ENCODE measurements at regions not wholly inside any gene's neighbourhood (a gene's known extent, or its start where the extent isn't known, plus 50 kb on each side); places are given as distances from the start of the nearest gene placed in this dataset.
"Not testable (repeated sequence)": the region's sequence is repeated elsewhere in the genome, so short reads cannot be mapped to it uniquely, and the experiment has no call there.

DNA sequence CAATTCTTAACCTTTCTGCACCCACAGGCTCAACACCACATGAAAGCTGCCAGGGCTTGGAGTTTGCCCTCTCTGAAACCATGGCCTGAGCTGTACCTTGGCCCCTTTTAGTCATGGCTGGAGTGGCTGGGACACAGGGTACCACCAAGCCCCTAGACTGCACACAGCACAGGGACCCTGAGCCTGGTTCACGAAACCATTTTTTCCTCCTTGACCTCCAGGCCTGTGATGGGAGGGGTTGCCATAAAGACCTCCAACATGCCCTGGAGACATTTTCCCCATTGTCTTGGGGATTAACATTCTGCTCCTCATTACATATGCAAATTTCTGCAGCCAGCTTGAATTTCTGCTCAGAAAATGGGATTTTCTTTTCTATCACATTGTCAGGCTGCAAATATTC is 113.4 kb downstream of the XPNPEP1 start:
- not testable (repeated sequence) for H4K20me1 ChIP-seq (ENCODE audit: insufficient read depth, poor library complexity, severe bottlenecking); H3K9me2 ChIP-seq (replicated peaks; ENCODE audit: insufficient read depth); H3K4me2 ChIP-seq; DNase-seq (ENCODE audit: low spot score); H3K36me3 ChIP-seq (replicated peaks; ENCODE audit: insufficient read depth, low read depth); H3K79me2 ChIP-seq; H3K9me3 ChIP-seq (ENCODE audit: low read depth); H3K27ac ChIP-seq; H3K27me3 ChIP-seq; H3K4me1 ChIP-seq (ENCODE audit: insufficient read depth); H3K4me3 ChIP-seq; H2AFZ ChIP-seq
- 94% methylated on average over 1 of the region's 1 CpG for WGBS (ENCODE audit: low lambda C conversion rate, missing lambda C conversion rate)

GRCh38 chr10:109801191-109801590 is 122.1 kb downstream of the XPNPEP1 start:
- H3K9me2 ChIP-seq (replicated peaks; ENCODE audit: insufficient read depth); H3K27ac ChIP-seq; H3K27me3 ChIP-seq; H3K9me3 ChIP-seq (ENCODE audit: low read depth); H3K36me3 ChIP-seq (replicated peaks; ENCODE audit: insufficient read depth, low read depth); H3K79me2 ChIP-seq; H3K4me2 ChIP-seq; DNase-seq (ENCODE audit: low spot score); H3K4me1 ChIP-seq (ENCODE audit: insufficient read depth); H2AFZ ChIP-seq; H4K20me1 ChIP-seq (ENCODE audit: insufficient read depth, poor library complexity, severe bottlenecking); H3K4me3 ChIP-seq: not testable (repeated sequence)
- WGBS (ENCODE audit: low lambda C conversion rate, missing lambda C conversion rate) = 93% methylated on average over 14 of the region's 14 CpGs

DNA sequence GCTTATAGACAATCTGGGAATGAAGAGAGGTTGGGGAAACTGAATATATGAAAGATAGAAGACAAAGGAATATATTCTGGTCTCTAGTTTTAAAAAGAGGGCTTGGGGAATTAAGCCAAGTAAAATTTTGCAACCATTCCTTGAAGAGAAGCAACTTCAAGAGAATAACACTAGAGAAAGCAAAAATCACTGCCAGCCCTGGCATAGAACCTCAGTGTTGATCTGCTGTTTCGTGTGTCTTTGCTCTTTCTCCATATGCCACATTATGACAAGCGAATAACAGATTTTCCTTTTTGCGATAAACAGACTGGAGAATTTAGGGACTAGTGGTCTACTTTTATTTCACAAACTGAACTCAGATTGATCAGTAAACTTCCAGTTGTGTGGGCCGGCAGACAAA is 132.7 kb downstream of the XPNPEP1 start:
- Histone ChIP-seq H2AFZ (no peak overlapping the region), H4K20me1 (ENCODE audit: insufficient read depth, poor library complexity, severe bottlenecking) (no peaks in the 10 kb centered on the region), H3K79me2 (no peaks in the 10 kb centered on the region), H3K27me3 (no peaks in the 10 kb centered on the region), H3K27ac (no peak overlapping the region), H3K36me3 (replicated peaks; ENCODE audit: insufficient read depth, low read depth) (no peaks in the 10 kb centered on the region), H3K4me3 (no peak overlapping the region), H3K9me2 (replicated peaks; ENCODE audit: insufficient read depth) (no peaks in the 10 kb centered on the region), H3K4me1 (ENCODE audit: insufficient read depth) (no peaks in the 10 kb centered on the region), H3K4me2 (no peak overlapping the region), H3K9me3 (ENCODE audit: low read depth) (no peaks in the 10 kb centered on the region)
- DNase-seq (ENCODE audit: low spot score) = no peak
- TF ChIP-seq EZH2phosphoT487 (IDR thresholded peaks at IDR 0.05; ENCODE audit: low read depth, severe bottlenecking, unreplicated experiment) = no peak
- TF ChIP-seq CTCF (IDR thresholded peaks at IDR 0.05; ENCODE audit: poor library complexity) = no peak
- TF ChIP-seq EZH2 (IDR thresholded peaks at IDR 0.05; ENCODE audit: borderline replicate concordance) = no peak
- 93% methylated on average over 4 of the region's 4 CpGs for WGBS (ENCODE audit: low lambda C conversion rate, missing lambda C conversion rate)

GRCh38 chr10:109784236-109784635 is 139.1 kb downstream of the XPNPEP1 start:
- 53% methylated on average over 3 of the region's 3 CpGs for WGBS (ENCODE audit: low lambda C conversion rate, missing lambda C conversion rate)
- Histone ChIP-seq H3K27ac (no peak overlapping the region), H3K79me2 (no peaks in the 10 kb centered on the region), H3K4me2 (no peak overlapping the region), H3K4me1 (ENCODE audit: insufficient read depth) (no peaks in the 10 kb centered on the region), H3K9me3 (ENCODE audit: low read depth) (no peaks in the 10 kb centered on the region), H2AFZ (no peak overlapping the region), H4K20me1 (ENCODE audit: insufficient read depth, poor library complexity, severe bottlenecking) (no peaks in the 10 kb centered on the region), H3K9me2 (replicated peaks; ENCODE audit: insufficient read depth) (no peaks in the 10 kb centered on the region), H3K36me3 (replicated peaks; ENCODE audit: insufficient read depth, low read depth) (no peaks in the 10 kb centered on the region), H3K27me3 (no peaks in the 10 kb centered on the region), H3K4me3 (no peak overlapping the region)
- DNase-seq (ENCODE audit: low spot score) = no peak
- TF ChIP-seq CTCF (IDR thresholded peaks at IDR 0.05; ENCODE audit: poor library complexity) (no peak), EZH2phosphoT487 (IDR thresholded peaks at IDR 0.05; ENCODE audit: low read depth, severe bottlenecking, unreplicated experiment) (no peak), EZH2 (IDR thresholded peaks at IDR 0.05; ENCODE audit: borderline replicate concordance) (no peak)

GRCh38 chr10:109783286-109783685 is 140.0 kb downstream of the XPNPEP1 start:
- no peak overlapping the region for H3K27ac ChIP-seq
- TF ChIP-seq EZH2phosphoT487 (IDR thresholded peaks at IDR 0.05; ENCODE audit: low read depth, severe bottlenecking, unreplicated experiment) (no peak), CTCF (IDR thresholded peaks at IDR 0.05; ENCODE audit: poor library complexity) (no peak), EZH2 (IDR thresholded peaks at IDR 0.05; ENCODE audit: borderline replicate concordance) (no peak)
- H4K20me1 ChIP-seq (ENCODE audit: insufficient read depth, poor library complexity, severe bottlenecking) = no peaks in the 10 kb centered on the region
- H3K9me2 ChIP-seq (replicated peaks; ENCODE audit: insufficient read depth) = no peaks in the 10 kb centered on the region
- no peak for DNase-seq (ENCODE audit: low spot score)
- H3K36me3 ChIP-seq (replicated peaks; ENCODE audit: insufficient read depth, low read depth) = no peaks in the 10 kb centered on the region
- H3K27me3 ChIP-seq = no peaks in the 10 kb centered on the region
- no peaks in the 10 kb centered on the region for H3K4me1 ChIP-seq (ENCODE audit: insufficient read depth)
- no peaks in the 10 kb centered on the region for H3K79me2 ChIP-seq
- H3K4me3 ChIP-seq = no peak overlapping the region
- H3K4me2 ChIP-seq = no peak overlapping the region
- H3K9me3 ChIP-seq (ENCODE audit: low read depth) = no peaks in the 10 kb centered on the region
- no peak overlapping the region for H2AFZ ChIP-seq
- WGBS (ENCODE audit: low lambda C conversion rate, missing lambda C conversion rate) = 86% methylated on average over 5 of the region's 5 CpGs
